ENCODE measurements at regions not wholly inside any gene's neighbourhood (a gene's known extent, or its start where the extent isn't known, plus 50 kb on each side); places are given as distances from the start of the nearest gene placed in this dataset.

- Mint-ChIP-seq H3K27me3 (no peaks in the 10 kb centered on the region), H3K36me3 (no peaks in the 10 kb centered on the region), H3K9me3 (peaks cover 5 to 20% (median 12%) of the 10 kb centered on the region in 5 donors), H3K4me3 (no peak overlapping the region), H3K27ac (no peak overlapping the region), H3K4me1 (no peaks in the 10 kb centered on the region)
- no peak for DNase-seq
- Histone ChIP-seq H3K27me3 (ENCODE audit: insufficient read depth, low read length, poor library complexity, severe bottlenecking) (no peaks in the 10 kb centered on the region), H3K36me3 (ENCODE audit: insufficient read depth, low read length) (no peaks in the 10 kb centered on the region), H3K9me3 (ENCODE audit: low read length) (no peaks in the 10 kb centered on the region), H3K4me1 (ENCODE audit: insufficient read depth, low read length) (no peaks in the 10 kb centered on the region), H3K4me3 (ENCODE audit: low read length) (no peak overlapping the region), H3K27ac (ENCODE audit: low read depth, low read length) (no peak overlapping the region)
- ChIA-PET CTCF (no interaction called here), POLR2A (no interaction called here)
Measured at GRCh38 chr1:81349194-81349965, 451.4 kb upstream of the ADGRL2 start.

GRCh38 chr1:81345110-81345509 is 455.6 kb upstream of the ADGRL2 start:
- H3K4me3 Mint-ChIP-seq, result no peak overlapping the region
- ChIA-PET POLR2A (no interaction called here), CTCF (no interaction called here)
- Histone ChIP-seq H3K4me1 (ENCODE audit: insufficient read depth, low read length) (no peaks in the 10 kb centered on the region), H3K36me3 (ENCODE audit: insufficient read depth, low read length) (no peaks in the 10 kb centered on the region), H3K27me3 (ENCODE audit: insufficient read depth, low read length, poor library complexity, severe bottlenecking) (no peaks in the 10 kb centered on the region), H3K9me3 (ENCODE audit: low read length) (no peaks in the 10 kb centered on the region), H3K4me3 (ENCODE audit: low read length) (no peak overlapping the region), H3K27ac (ENCODE audit: low read depth, low read length) (no peak overlapping the region)
- no peak overlapping the region for H3K27ac Mint-ChIP-seq
- no peaks in the 10 kb centered on the region for H3K36me3 Mint-ChIP-seq
- no peak for DNase-seq
- H3K9me3 Mint-ChIP-seq, result peaks cover 6 to 22% (median 17%) of the 10 kb centered on the region in 5 donors
- no peaks in the 10 kb centered on the region for H3K27me3 Mint-ChIP-seq
- no peaks in the 10 kb centered on the region for H3K4me1 Mint-ChIP-seq

- CTCF ChIA-PET, result no interaction called here
Measured at GRCh38 chr1:81340239-81340638, 460.5 kb upstream of the ADGRL2 start.

GRCh38 chr1:81337226-81337625 is 463.5 kb upstream of the ADGRL2 start:
- Histone ChIP-seq H3K36me3 (ENCODE audit: insufficient read depth, low read length) (no peaks in the 10 kb centered on the region), H3K27me3 (ENCODE audit: insufficient read depth, low read length, poor library complexity, severe bottlenecking) (no peaks in the 10 kb centered on the region), H3K9me3 (ENCODE audit: low read length) (no peaks in the 10 kb centered on the region), H3K4me3 (ENCODE audit: low read length) (no peak overlapping the region), H3K4me1 (ENCODE audit: insufficient read depth, low read length) (no peaks in the 10 kb centered on the region), H3K27ac (ENCODE audit: low read depth, low read length) (no peak overlapping the region)
- Mint-ChIP-seq H3K27me3 (peaks cover 0 to 2% of the 10 kb centered on the region in 2 donors), H3K4me1 (no peaks in the 10 kb centered on the region), H3K4me3 (no peak overlapping the region), H3K36me3 (no peaks in the 10 kb centered on the region), H3K27ac (no peak overlapping the region), H3K9me3 (peaks cover 4 to 21% (median 13%) of the 10 kb centered on the region in 5 donors)
- no peak for DNase-seq
- ChIA-PET POLR2A (no interaction called here), CTCF (no interaction called here)

More at GRCh38 chr1:81340239-81340638, 460.5 kb upstream of the ADGRL2 start:
- Histone ChIP-seq H3K9me3 (ENCODE audit: low read length) (no peaks in the 10 kb centered on the region), H3K36me3 (ENCODE audit: insufficient read depth, low read length) (no peaks in the 10 kb centered on the region), H3K27ac (ENCODE audit: low read depth, low read length) (no peak overlapping the region), H3K4me1 (ENCODE audit: insufficient read depth, low read length) (no peaks in the 10 kb centered on the region), H3K4me3 (ENCODE audit: low read length) (no peak overlapping the region), H3K27me3 (ENCODE audit: insufficient read depth, low read length, poor library complexity, severe bottlenecking) (no peaks in the 10 kb centered on the region)
- no peaks in the 10 kb centered on the region for H3K36me3 Mint-ChIP-seq
- no peak overlapping the region for H3K27ac Mint-ChIP-seq
- peaks cover 6 to 23% (median 15%) of the 10 kb centered on the region in 5 donors for H3K9me3 Mint-ChIP-seq
- POLR2A ChIA-PET, result no interaction called here
- peaks cover 0 to 2% of the 10 kb centered on the region in 2 donors for H3K27me3 Mint-ChIP-seq
- DNase-seq, result no peak
- no peak overlapping the region for H3K4me3 Mint-ChIP-seq
- H3K4me1 Mint-ChIP-seq, result no peaks in the 10 kb centered on the region

GRCh38 chr1:81335876-81336275 is 464.9 kb upstream of the ADGRL2 start:
- Mint-ChIP-seq H3K9me3 (peaks cover 4 to 20% (median 11%) of the 10 kb centered on the region in 5 donors), H3K27me3 (peaks cover 0 to 2% of the 10 kb centered on the region in 2 donors), H3K27ac (no peak overlapping the region), H3K36me3 (no peaks in the 10 kb centered on the region), H3K4me3 (no peak overlapping the region), H3K4me1 (no peaks in the 10 kb centered on the region)
- H3K36me3 ChIP-seq (ENCODE audit: insufficient read depth, low read length), result no peaks in the 10 kb centered on the region
- ChIA-PET POLR2A (no interaction called here), CTCF (no interaction called here)
- no peaks in the 10 kb centered on the region for H3K4me1 ChIP-seq (ENCODE audit: insufficient read depth, low read length)
- H3K27me3 ChIP-seq (ENCODE audit: insufficient read depth, low read length, poor library complexity, severe bottlenecking), result no peaks in the 10 kb centered on the region
- no peaks in the 10 kb centered on the region for H3K9me3 ChIP-seq (ENCODE audit: low read length)
- H3K27ac ChIP-seq (ENCODE audit: low read depth, low read length), result no peak overlapping the region
- no peak for DNase-seq
- no peak overlapping the region for H3K4me3 ChIP-seq (ENCODE audit: low read length)

GRCh38 chr1:81330521-81330920 is 470.2 kb upstream of the ADGRL2 start:
- ChIA-PET CTCF (no interaction called here), POLR2A (no interaction called here)
- Mint-ChIP-seq H3K27me3 (no peaks in the 10 kb centered on the region), H3K27ac (no peak overlapping the region), H3K4me1 (no peaks in the 10 kb centered on the region), H3K36me3 (no peaks in the 10 kb centered on the region), H3K4me3 (no peak overlapping the region), H3K9me3 (peaks cover 3 to 14% (median 5%) of the 10 kb centered on the region in 5 donors)
- no peaks in the 10 kb centered on the region for H3K9me3 ChIP-seq (ENCODE audit: low read length)
- no peak overlapping the region for H3K27ac ChIP-seq (ENCODE audit: low read depth, low read length)
- H3K36me3 ChIP-seq (ENCODE audit: insufficient read depth, low read length), result no peaks in the 10 kb centered on the region
- no peak for DNase-seq
- no peaks in the 10 kb centered on the region for H3K4me1 ChIP-seq (ENCODE audit: insufficient read depth, low read length)
- H3K27me3 ChIP-seq (ENCODE audit: insufficient read depth, low read length, poor library complexity, severe bottlenecking), result no peaks in the 10 kb centered on the region
- H3K4me3 ChIP-seq (ENCODE audit: low read length), result no peak overlapping the region

GRCh38 chr1:81330111-81330510 is 470.6 kb upstream of the ADGRL2 start:
- H3K27me3 ChIP-seq (ENCODE audit: insufficient read depth, low read length, poor library complexity, severe bottlenecking), result no peaks in the 10 kb centered on the region
- peaks cover 2 to 17% (median 7%) of the 10 kb centered on the region in 5 donors for H3K9me3 Mint-ChIP-seq
- H3K4me3 Mint-ChIP-seq, result no peak overlapping the region
- ChIA-PET CTCF (no interaction called here), POLR2A (no interaction called here)
- H3K4me3 ChIP-seq (ENCODE audit: low read length), result no peak overlapping the region
- H3K4me1 ChIP-seq (ENCODE audit: insufficient read depth, low read length), result no peaks in the 10 kb centered on the region
- no peak overlapping the region for H3K27ac ChIP-seq (ENCODE audit: low read depth, low read length)
- DNase-seq, result no peak
- no peaks in the 10 kb centered on the region for H3K9me3 ChIP-seq (ENCODE audit: low read length)
- no peaks in the 10 kb centered on the region for H3K36me3 Mint-ChIP-seq
- H3K27ac Mint-ChIP-seq, result no peak overlapping the region
- no peaks in the 10 kb centered on the region for H3K4me1 Mint-ChIP-seq
- no peaks in the 10 kb centered on the region for H3K36me3 ChIP-seq (ENCODE audit: insufficient read depth, low read length)
- no peaks in the 10 kb centered on the region for H3K27me3 Mint-ChIP-seq

- Mint-ChIP-seq H3K4me1 (no peaks in the 10 kb centered on the region), H3K4me3 (no peak overlapping the region), H3K9me3 (peaks cover 2 to 14% (median 7%) of the 10 kb centered on the region in 5 donors), H3K27me3 (no peaks in the 10 kb centered on the region), H3K27ac (no peak overlapping the region), H3K36me3 (no peaks in the 10 kb centered on the region)
- H3K4me3 ChIP-seq (ENCODE audit: low read length), result no peak overlapping the region
- no peak for DNase-seq
- no peaks in the 10 kb centered on the region for H3K9me3 ChIP-seq (ENCODE audit: low read length)
- H3K4me1 ChIP-seq (ENCODE audit: insufficient read depth, low read length), result no peaks in the 10 kb centered on the region
- H3K36me3 ChIP-seq (ENCODE audit: insufficient read depth, low read length), result no peaks in the 10 kb centered on the region
- H3K27ac ChIP-seq (ENCODE audit: low read depth, low read length), result no peak overlapping the region
- POLR2A ChIA-PET, result no interaction called here
- no peaks in the 10 kb centered on the region for H3K27me3 ChIP-seq (ENCODE audit: insufficient read depth, low read length, poor library complexity, severe bottlenecking)
- CTCF ChIA-PET, result no interaction called here
Measured at GRCh38 chr1:81329041-81329440, 471.7 kb upstream of the ADGRL2 start.
